ENCODE measurements at regions not wholly inside any gene's neighbourhood (a gene's known extent, or its start where the extent isn't known, plus 50 kb on each side); places are given as distances from the start of the nearest gene placed in this dataset.

DNA sequence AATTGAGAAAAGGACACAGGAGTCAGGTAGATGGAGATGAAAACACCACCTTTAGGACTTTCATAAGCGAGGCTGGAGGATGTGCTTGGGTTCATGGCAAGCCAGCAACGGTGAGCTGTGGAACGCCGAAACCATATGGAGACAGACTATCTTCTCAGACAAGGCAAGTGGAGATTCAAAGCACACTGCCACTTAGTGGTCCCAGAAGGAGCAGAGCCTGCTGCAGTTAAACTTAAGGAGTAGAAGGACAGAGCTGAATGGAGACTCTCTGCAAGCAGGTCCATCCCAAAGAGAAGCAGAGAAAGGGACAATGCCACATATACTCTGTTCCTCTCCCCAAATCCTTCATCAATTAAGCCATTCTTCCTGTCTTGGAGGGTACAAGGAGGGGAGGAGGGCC, 236.3 kb upstream of the HABP2 start:
- H3K27ac ChIP-seq = no peak overlapping the region

DNA sequence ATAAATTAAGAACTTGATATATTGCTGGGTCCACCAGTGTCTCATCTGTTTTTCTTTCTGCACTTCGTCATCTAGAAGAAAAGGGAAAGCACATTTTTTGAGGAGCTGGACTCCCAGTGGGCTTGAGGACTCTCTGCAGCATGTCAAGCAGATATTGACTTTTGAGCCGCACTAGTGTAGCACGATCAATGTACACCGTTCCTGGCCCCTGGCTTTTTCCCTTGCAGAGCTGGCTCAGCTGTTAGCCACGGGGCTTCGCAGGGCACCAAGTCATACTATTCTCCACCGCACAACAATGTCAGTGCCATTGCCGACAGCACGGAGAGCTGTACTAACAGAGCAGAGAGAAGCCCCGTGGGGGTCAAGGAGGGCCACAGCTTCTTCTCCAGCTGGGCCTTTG, 235.4 kb upstream of the HABP2 start:
- Histone ChIP-seq H3K27ac (no peak overlapping the region), H3K4me3 (no peak overlapping the region)

More for the DNA sequence above, 236.3 kb upstream of the HABP2 start:
- no peak overlapping the region for H3K4me3 ChIP-seq

DNA sequence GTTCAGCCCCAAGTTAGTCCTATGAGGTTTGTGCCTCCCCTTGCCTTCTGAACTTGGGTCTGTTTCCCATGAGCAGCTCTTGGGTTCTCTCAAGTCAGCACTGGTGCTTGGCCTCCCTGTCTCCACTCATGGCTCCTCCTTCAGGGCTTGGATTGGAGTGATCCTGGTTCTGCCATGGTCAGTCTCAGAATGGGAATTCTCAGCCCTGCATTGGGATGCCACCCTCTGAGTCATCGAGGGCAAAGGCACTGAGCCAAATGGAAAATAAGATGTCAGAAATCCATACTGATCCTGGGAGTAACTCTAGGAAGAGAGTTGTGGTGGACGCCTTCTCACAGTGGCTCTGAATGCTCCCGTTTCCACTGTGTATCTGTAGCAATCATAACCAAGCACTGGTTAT, 233.4 kb upstream of the HABP2 start:
- no peak overlapping the region for H3K4me3 ChIP-seq
- H3K27ac ChIP-seq = no peak overlapping the region

DNA sequence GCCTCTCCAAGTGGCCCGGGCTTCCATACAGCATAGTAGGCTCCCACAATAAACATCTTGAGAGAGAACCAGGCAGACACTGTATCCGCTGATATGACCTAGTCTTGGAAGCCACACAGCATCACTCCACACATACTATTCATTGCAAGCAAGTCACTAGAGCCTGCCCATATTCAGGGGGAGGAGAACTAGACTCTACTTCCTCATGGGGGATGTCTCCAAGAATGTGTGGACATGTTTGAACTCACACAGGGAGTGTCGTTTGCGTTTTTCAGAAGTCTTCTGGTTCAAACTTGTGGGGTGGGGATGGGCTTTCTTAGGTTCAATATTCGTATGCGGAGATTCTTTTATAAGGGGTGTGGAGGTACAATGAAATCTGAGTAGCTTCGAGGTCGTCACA, 232.6 kb upstream of the HABP2 start:
- no peak overlapping the region for H3K4me3 ChIP-seq
- peak overlapping the region in 1 of 21 experiments; percentile 4 for H3K27ac ChIP-seq

DNA sequence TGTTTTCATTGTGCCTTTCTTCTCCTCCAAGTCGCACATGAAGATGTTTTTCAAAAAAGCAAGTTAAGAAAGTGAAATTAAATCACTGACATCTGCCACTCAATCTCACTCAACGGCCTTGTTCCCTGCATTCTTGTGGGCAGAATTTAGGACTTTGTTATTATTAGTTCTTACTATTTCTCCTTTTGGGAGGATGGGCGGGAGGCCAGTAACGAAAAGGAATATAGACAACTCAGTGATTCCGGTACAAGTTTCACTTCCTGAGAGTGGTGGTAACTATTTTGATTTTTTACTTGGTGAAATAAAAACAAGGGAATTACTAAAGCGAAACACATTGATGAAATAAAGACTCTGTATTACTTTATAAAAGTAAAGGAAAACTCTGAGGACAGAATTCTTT, 231.9 kb upstream of the HABP2 start:
- Histone ChIP-seq H3K27ac (no peak overlapping the region), H3K4me3 (no peak overlapping the region)

DNA sequence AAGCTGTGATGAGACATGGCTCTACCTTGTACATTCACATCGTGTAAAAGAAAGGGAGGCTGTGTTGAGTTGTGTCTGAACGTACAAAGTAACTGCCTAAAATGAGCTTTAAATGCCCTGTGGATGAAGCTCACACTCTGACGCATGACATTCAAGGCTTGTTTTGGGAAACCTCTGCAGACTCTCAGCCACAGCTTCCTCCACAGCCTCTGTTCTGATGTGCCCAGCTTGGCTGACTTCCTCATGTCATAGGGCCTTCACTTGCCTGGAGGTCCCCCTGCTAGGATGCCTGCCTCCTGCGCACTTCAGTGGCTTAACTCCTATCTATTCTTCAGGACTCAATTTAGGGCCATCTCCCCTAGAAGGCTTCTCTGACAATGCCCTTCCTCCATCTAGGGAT, 230.0 kb upstream of the HABP2 start:
- no peak overlapping the region for H3K27ac ChIP-seq
- H3K4me3 ChIP-seq = no peak overlapping the region

DNA sequence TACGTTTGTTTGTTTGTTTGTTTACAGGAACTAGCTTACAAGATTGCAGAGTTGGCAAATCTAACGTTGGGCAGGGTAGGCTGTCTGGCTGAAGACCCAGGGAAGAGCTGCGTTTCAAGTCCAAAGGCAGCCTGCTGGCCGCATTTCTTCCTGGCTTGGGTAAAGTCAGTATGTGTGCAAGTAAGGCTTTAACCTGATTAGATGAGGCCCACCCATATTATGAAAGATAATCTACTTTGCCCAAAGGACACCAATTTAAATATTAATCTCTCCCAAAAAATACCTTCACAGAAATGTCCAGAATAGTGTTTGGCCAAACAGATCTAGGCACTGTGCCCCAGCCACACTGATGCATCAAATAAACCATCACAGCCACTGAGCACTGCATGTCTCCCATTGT, 228.9 kb upstream of the HABP2 start:
- H3K27ac ChIP-seq = no peak overlapping the region

DNA sequence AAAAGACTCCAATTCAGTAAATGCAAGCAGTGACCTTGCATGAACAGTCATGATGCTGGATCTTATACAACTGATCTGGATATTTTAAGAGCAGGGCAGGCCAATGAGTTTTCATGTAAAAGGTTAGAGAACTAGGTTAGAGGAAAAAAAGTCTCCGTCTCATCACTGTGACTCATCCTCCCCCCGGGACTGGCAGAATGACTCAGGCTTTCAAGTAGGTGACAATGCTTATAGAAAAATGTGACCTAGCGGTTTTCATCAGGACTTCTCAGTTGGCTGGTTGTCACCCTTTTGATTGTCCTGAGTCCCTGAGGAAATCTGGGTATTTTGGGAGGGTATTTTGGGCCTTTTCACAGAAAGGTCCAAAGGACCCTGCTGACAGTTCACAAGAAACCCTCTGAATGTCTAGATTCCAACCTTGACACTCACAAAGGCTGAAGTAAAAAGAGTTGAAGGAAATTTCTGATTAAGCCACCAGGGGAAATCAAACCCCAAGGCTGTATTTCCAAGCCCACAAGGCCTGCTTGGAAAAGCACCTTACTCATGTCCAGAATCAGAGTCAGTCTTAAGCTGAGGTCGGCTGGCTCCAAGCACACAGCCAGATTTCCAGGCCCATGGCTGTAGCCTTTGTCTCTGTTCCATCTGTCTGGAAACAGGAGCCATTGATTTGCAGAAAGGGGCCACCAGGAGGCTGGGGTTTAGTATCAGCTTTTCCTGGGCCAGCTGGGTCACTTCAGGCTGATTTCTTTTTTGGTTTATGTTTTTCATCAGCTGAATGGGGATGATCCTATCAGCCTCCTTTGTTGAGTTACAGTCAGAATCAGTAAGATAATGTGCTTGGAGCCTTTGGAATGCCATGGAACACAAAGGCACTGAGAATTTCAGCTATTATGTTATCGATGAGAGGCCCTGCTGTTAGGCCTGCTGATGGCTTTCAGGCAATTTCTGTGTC, 226.4 kb upstream of the HABP2 start:
- Histone ChIP-seq H3K4me3 (no peak overlapping the region), H3K27ac (peak overlapping the region in 12 of 21 experiments; percentile 26 to 76 (median 52))

More for the DNA sequence above, 228.9 kb upstream of the HABP2 start:
- H3K4me3 ChIP-seq = no peak overlapping the region

DNA sequence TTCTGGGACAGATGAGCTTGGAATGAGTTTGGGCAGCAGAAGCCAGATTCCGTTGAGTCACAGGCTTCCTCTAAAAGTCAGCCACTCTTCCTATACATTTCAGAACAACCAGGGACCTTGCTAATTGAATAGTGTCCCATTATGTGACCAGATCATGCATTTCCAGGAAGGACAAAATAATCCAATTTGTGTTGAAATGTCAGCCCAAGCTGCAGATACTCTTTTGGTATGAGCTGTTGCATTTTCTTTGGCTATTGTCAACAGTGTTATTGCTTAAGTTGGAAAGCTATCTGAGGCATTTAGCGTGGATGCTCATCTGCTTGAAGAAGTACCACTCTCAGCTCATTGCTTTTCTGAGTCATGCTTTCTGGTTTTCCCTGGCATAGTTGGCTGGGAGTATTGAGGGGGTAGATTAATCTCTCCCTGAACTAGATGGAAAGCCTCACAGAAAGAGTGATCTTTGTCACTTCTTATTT, 223.7 kb upstream of the HABP2 start:
- H3K27ac ChIP-seq = peak overlapping the region in 1 of 21 experiments; percentile 51

DNA sequence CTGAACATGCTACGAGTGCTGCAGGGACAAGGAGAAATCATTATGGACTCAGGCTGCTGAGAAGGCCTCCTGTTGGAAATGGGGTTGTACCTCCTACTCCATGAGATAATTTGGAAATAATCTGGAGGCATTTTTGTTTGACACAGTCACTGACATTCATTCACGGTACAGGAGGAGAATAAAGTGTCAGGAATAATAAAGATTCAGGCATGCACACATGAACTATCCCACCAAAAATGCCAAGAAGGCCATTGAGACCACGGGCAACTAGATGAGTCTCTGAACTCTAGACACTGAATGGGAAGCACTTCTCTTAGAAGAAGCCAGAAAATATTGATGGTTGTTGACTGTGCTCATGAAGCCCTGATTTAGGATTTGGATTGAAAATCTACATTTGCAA, 220.9 kb upstream of the HABP2 start:
- Histone ChIP-seq H3K4me3 (no peak overlapping the region), H3K27ac (no peak overlapping the region)

More for the DNA sequence above, 223.7 kb upstream of the HABP2 start:
- no peak overlapping the region for H3K4me3 ChIP-seq

DNA sequence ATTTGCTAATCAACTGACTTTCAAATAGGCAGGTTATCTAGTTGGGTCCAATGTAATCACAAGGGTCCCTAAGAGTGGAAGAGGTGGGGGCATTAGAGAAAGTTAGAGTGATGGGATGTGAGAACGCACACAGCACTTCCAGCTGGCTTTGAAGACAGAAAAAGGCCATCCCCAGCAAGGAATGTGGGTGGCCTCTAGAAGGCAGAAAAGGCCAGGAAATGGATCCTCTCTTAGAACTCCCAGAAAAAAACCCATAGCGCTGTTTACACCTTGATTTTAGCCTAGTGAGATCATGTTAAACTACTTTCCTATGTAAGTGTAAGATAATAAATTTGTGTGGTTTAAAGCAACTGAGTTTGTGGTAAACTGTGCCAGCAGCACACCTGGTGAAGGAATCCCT, 219.5 kb upstream of the HABP2 start:
- Histone ChIP-seq H3K4me3 (no peak overlapping the region), H3K27ac (no peak overlapping the region)

DNA sequence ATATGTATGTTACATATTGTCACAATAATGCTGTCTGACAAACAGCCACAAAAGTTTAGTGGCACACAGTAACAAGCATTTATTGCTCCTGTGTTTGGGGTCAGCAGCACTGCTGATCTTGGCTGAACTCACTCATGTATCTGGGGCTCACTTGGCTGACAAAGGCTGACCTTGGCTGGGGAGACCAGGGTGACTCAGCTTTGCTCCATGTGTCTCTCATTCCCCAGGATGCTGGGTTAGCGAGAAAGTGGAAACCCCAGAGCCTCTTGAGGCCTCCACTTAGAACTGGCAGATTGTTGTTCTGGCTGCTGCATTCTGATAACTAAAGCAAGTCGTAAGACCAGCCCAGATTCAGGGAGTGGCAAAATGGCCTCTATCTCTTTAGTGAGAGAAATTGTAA, 217.3 kb upstream of the HABP2 start:
- no peak overlapping the region for H3K4me3 ChIP-seq
- no peak overlapping the region for H3K27ac ChIP-seq

DNA sequence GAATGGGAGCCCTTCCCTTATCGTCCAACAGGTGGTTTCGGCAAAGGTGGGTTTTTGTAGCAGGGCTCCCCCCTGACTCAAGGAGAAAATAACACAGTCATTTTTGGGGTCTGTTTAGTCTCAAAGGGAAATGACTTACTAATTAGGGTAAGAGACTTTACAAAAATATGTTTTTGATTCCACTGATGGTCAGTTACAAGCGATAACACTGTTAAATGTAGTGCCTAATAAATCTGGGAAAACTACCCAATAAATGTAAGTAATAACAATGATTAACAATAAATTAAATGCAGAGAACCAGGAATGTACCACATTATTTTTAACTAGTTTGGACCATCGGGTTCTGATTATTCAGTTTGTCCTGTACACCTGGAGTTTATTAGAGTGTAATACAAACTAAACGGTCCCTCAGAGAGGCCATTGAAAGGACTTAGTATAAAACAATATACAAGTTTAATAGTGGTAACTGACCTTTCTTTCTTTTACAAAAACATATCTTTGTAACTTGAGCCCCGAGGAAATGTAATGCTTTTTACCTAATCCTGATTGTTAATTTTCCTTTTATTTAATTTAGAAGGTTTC, 216.2 kb upstream of the HABP2 start:
- H3K4me3 ChIP-seq = no peak overlapping the region

DNA sequence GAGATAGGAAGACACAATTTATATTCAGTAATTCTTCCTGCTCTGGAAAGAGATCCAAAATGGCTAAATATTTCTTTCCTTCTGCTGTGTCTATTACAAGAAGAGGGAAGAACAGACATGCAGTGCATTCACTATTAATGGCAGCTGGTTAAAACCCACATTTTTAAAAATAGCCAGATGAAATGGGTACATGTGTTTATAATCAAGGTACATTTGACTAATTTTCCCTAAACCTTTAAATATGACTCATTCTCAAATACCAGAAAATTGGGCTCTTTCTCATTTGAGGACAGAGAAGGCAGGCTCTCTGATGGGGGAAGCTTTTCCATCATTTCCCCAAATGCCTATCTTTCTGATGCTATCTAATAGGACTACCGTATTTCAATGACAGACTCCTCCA, 215.7 kb upstream of the HABP2 start:
- Histone ChIP-seq H3K27ac (no peak overlapping the region), H3K4me3 (no peak overlapping the region)

More for the DNA sequence above, 216.2 kb upstream of the HABP2 start:
- H3K27ac ChIP-seq = no peak overlapping the region

DNA sequence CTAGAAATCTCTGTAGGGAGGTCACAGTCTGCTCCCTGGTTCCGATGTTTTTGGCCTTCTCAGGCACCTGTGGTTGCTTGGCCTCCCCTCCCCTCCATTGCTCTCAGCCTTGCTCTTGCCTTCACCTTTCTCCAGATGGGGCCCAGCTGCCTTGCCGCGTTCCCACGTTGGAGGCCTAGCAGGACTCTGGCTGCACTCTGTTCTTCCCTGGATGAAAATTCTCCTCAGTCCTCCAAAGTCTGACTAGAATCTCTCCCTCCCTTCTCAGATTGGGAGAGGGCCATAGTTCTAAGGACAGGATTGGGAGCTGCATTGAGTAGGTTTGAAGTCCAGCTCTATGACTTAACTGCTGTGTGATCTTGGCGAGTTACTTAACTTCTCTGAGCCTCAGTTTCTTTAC, 213.7 kb upstream of the HABP2 start:
- Histone ChIP-seq H3K4me3 (no peak overlapping the region), H3K27ac (no peak overlapping the region)

DNA sequence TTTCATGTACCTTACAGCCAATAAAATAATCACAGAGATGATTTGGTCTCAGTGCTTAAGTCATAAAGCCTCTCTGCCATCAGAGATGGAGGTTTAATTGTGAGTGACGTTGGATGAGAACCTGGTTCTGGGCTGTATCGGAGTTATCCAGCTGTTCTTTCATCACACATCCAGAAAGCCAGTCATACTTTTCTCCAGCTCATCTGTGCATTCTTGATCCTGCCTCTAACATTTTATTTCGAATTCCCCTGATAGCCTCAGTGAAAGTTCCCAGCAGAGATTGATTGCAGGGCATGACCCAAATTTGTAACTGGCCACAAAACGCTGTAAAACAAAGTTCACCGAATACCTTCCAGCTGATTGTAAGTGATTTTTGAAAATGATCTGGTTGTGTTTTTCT, 212.6 kb upstream of the HABP2 start:
- H3K4me3 ChIP-seq = no peak overlapping the region
- no peak overlapping the region for H3K27ac ChIP-seq

DNA sequence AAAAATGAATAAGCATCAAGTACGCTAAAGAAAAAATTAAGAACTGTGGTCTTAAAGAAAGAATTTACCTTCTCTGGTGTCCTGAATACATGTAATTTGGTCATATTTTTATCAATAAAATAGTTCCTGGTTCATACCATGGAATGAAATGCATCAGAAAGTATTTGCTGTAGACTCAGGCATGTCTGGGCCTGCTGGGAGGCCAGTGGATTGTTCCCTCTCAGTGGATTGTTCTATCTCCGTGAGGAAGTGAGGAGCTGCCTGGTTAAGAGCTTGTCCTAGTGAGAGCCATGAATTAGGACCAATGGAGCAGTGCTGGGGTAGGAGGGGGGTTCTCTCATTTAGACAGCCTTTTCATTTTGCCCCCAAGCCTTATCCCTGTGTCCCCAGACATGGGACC, 211.7 kb upstream of the HABP2 start:
- H3K27ac ChIP-seq = no peak overlapping the region
- no peak overlapping the region for H3K4me3 ChIP-seq

DNA sequence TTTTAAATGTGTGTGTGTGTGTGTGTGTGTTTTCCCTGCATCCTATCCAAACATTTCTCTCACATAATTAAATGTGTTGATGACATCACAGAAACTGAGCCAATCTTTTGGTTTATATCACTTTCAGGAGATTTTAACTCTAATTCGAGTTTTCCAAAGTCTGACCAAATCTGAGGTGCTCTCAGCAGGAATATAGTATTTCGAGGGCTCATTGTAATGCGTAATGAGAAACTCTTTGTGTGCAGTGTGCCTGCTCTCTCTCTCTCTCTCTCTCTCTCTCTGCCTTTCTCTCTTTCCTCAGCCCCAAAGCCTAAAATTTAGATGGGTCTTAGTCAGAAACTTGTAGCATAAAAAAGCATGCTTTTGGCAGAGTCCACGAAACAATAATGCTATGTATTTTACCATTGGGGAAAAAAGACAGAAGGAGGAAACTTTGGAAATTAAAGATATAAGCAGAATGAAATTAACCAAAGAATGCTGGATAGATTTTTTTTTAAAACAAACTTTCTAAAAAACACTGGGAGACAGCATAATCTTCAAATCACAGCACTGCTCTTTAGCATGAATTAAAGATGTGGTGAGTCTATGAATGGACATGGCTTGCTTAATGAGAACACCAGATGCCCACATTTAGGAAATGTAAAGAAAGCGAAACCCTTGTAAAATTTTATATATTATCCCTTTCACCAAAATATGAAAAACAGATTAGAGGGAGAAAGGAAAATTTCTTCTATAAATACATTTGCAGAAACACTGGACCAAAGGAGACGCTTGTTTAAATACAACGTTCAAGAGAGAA, 206.8 kb upstream of the HABP2 start:
- Histone ChIP-seq H3K27ac (no peak overlapping the region), H3K4me3 (no peak overlapping the region)

DNA sequence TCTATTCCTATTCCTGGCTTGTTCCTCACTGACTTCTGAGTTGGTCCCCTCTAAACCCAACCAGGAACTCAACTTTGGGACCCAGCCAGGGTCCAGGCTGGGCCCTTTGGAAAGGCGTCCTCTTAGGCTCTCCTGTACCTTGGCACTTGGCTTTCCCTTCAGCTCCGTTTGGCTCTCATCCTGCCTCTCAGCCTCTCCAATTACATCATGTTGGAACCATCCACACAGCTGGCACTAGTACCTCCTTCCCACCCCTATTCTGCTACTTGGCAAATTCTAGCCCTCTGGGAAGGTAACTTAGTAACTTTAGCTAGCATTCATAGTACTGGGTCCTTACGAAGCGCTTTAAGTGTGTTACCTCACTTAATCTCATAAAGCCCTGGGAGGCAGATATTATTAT, 205.3 kb upstream of the HABP2 start:
- peak overlapping the region in 1 of 21 experiments; percentile 6 for H3K27ac ChIP-seq
- H3K4me3 ChIP-seq = no peak overlapping the region

DNA sequence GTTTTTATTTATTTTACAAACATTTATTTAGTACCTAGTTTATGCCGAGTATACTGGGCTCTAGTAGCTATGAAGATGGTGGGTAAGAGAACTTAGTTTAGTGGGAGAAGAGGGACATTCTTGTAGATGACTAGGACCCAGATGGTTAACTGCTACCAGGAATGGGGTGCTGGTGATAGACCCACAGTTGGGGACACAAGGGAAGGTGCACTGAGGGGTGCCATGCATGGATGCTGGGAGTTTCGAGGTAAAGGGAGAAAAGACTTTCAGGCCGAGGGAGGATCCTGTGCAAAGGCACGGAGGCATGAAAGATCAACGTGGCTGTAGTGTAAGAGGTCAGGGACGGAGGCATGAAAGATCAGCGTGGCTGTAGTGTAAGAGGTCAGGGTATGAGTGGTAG, 204.2 kb upstream of the HABP2 start:
- no peak overlapping the region for H3K27ac ChIP-seq
- no peak overlapping the region for H3K4me3 ChIP-seq
